ENCODE measurements at regions not wholly inside any gene's neighbourhood (a gene's known extent, or its start where the extent isn't known, plus 50 kb on each side); places are given as distances from the start of the nearest gene placed in this dataset.

- no peak overlapping the region for H3K4ac ChIP-seq (ENCODE audit: low read depth, low read length)
- no peak overlapping the region for H2AK5ac ChIP-seq (ENCODE audit: insufficient read length, low read length)
- H3K9ac ChIP-seq (ENCODE audit: extremely low read depth, insufficient read length, low read length), result no peak overlapping the region
- no peaks in the 10 kb centered on the region for H3K27me3 ChIP-seq (ENCODE audit: insufficient read depth, low read length)
- no peak overlapping the region for H3K56ac ChIP-seq (ENCODE audit: insufficient read length, low read depth, low read length)
- H2BK20ac ChIP-seq (ENCODE audit: low read depth, low read length, poor library complexity, severe bottlenecking), result no peak overlapping the region
- no peak overlapping the region for H3K14ac ChIP-seq (ENCODE audit: insufficient read depth, low read length)
- H3K27ac ChIP-seq (ENCODE audit: insufficient read length, low read depth, low read length), result no peak overlapping the region
- no peak overlapping the region for H2BK120ac ChIP-seq (ENCODE audit: low read depth, low read length, poor library complexity, severe bottlenecking)
- H3K79me2 ChIP-seq (ENCODE audit: insufficient read depth, low read length), result no peaks in the 10 kb centered on the region
- no peaks in the 10 kb centered on the region; the same call in 1 of the 2 replicates for H3K27me3 Mint-ChIP-seq (ENCODE audit: low read depth)
- H4K5ac ChIP-seq (ENCODE audit: insufficient read length, low read depth, low read length), result no peak overlapping the region
- H3K4me2 ChIP-seq (ENCODE audit: insufficient read depth, insufficient read length, low read length), result no peak overlapping the region
- no peak overlapping the region for H2AFZ ChIP-seq (ENCODE audit: low read length)
- no peak overlapping the region for H4K91ac ChIP-seq (ENCODE audit: insufficient read length, low read depth, low read length)
- no peak overlapping the region for H2BK12ac ChIP-seq (ENCODE audit: insufficient read length, low read depth, low read length)
- no peak overlapping the region for H2BK5ac ChIP-seq (ENCODE audit: insufficient read length, low read length)
- H3K4me3 Mint-ChIP-seq, result no peak overlapping the region
- no peaks in the 10 kb centered on the region for H4K20me1 ChIP-seq (ENCODE audit: control insufficient read depth, insufficient read depth, insufficient read length)
- no peak overlapping the region for H3K23ac ChIP-seq (ENCODE audit: insufficient read length, low read depth, low read length)
- no CpG with 5 or more reads among the region's 1 CpG for WGBS (ENCODE audit: extremely low coverage, insufficient read length, low lambda C conversion rate)
- H3K4me1 ChIP-seq (ENCODE audit: insufficient read depth, low read length), result no peaks in the 10 kb centered on the region
- H3K27ac Mint-ChIP-seq, result no peak overlapping the region
- no peak for DNase-seq
- H3K79me1 ChIP-seq (ENCODE audit: insufficient read depth, low read depth, low read length, poor library complexity, severe bottlenecking), result no peaks in the 10 kb centered on the region
- TF ChIP-seq, protein P1, sequence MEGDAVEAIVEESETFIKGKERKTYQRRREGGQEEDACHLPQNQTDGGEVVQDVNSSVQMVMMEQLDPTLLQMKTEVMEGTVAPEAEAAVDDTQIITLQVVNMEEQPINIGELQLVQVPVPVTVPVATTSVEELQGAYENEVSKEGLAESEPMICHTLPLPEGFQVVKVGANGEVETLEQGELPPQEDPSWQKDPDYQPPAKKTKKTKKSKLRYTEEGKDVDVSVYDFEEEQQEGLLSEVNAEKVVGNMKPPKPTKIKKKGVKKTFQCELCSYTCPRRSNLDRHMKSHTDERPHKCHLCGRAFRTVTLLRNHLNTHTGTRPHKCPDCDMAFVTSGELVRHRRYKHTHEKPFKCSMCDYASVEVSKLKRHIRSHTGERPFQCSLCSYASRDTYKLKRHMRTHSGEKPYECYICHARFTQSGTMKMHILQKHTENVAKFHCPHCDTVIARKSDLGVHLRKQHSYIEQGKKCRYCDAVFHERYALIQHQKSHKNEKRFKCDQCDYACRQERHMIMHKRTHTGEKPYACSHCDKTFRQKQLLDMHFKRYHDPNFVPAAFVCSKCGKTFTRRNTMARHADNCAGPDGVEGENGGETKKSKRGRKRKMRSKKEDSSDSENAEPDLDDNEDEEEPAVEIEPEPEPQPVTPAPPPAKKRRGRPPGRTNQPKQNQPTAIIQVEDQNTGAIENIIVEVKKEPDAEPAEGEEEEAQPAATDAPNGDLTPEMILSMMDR (conservative IDR thresholded peaks at IDR 0.05), result no peak
- H3K23me2 ChIP-seq (ENCODE audit: insufficient read length, low read depth, low read length, poor library complexity, severe bottlenecking), result no peaks in the 10 kb centered on the region
- H3K9me3 Mint-ChIP-seq, result peaks cover 5 to 6% of the 10 kb centered on the region in 2 experiments; a peak in 4 of 5 replicates
- peaks cover 0 to 10% (median 5%) of the 10 kb centered on the region in 3 experiments; a peak in 3 of 7 replicates for H3K36me3 Mint-ChIP-seq (ENCODE audit: insufficient read depth in 1 of 3, low read depth in 3 of 3)
- peaks cover 2 to 3% of the 10 kb centered on the region in 2 experiments; a peak in 1 of 4 replicates for H3K4me1 Mint-ChIP-seq
- H3T11ph ChIP-seq (ENCODE audit: low read length), result no peak overlapping the region
- no peak overlapping the region for H2BK15ac ChIP-seq (ENCODE audit: low read depth, low read length)
- H3K9me3 ChIP-seq (ENCODE audit: control insufficient read depth, low read depth, low read length), result no peaks in the 10 kb centered on the region
- H3K18ac ChIP-seq (ENCODE audit: insufficient read length, low read depth, low read length), result no peak overlapping the region
- H4K8ac ChIP-seq (replicated peaks; ENCODE audit: insufficient read length, low read depth, low read length), result no peak overlapping the region
Observed at GRCh38 chr1:164452549-164452948, 106.4 kb upstream of the PBX1 start.
